ENCODE measurements at regions not wholly inside any gene's neighbourhood (a gene's known extent, or its start where the extent isn't known, plus 50 kb on each side); places are given as distances from the start of the nearest gene placed in this dataset.

- TF ChIP-seq, protein P1, sequence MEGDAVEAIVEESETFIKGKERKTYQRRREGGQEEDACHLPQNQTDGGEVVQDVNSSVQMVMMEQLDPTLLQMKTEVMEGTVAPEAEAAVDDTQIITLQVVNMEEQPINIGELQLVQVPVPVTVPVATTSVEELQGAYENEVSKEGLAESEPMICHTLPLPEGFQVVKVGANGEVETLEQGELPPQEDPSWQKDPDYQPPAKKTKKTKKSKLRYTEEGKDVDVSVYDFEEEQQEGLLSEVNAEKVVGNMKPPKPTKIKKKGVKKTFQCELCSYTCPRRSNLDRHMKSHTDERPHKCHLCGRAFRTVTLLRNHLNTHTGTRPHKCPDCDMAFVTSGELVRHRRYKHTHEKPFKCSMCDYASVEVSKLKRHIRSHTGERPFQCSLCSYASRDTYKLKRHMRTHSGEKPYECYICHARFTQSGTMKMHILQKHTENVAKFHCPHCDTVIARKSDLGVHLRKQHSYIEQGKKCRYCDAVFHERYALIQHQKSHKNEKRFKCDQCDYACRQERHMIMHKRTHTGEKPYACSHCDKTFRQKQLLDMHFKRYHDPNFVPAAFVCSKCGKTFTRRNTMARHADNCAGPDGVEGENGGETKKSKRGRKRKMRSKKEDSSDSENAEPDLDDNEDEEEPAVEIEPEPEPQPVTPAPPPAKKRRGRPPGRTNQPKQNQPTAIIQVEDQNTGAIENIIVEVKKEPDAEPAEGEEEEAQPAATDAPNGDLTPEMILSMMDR (IDR thresholded peaks at IDR 0.05) = no peak
- TF ChIP-seq POLR2A (IDR thresholded peaks at IDR 0.05) (no peak), EP300 (IDR thresholded peaks at IDR 0.05) (no peak)
Measured at GRCh38 chr2:95698146-95698545, 106.3 kb downstream of the TRIM43 start.
